GM19468 (cell line): ENCODE measurements at regions not wholly inside any gene's neighbourhood (a gene's known extent, or its start where the extent isn't known, plus 50 kb on each side); places are given as distances from the start of the nearest gene placed in this dataset.
"Not testable (repeated sequence)": the region's sequence is repeated elsewhere in the genome, so short reads cannot be mapped to it uniquely, and the experiment has no call there.

Experiments used
- ATAC-seq: cut with Tn5 transposase; IDR thresholded peaks from one replicate; pipeline ENCODE4 v1.9.1; 2021; ENCODE audit warnings: mild to moderate bottlenecking, moderate library complexity, moderate number of reproducible peaks; ENCODE audit not compliant: unreplicated experiment; ENCODE audit errors: extremely low read depth

GRCh38 chr17:77824102-77824779 is 134.3 kb upstream of the TNRC6C start:
- ATAC-seq, result no peak

- ATAC-seq, result no peak
Observed at GRCh38 chr17:77824780-77825280, 133.7 kb upstream of the TNRC6C start.

DNA sequence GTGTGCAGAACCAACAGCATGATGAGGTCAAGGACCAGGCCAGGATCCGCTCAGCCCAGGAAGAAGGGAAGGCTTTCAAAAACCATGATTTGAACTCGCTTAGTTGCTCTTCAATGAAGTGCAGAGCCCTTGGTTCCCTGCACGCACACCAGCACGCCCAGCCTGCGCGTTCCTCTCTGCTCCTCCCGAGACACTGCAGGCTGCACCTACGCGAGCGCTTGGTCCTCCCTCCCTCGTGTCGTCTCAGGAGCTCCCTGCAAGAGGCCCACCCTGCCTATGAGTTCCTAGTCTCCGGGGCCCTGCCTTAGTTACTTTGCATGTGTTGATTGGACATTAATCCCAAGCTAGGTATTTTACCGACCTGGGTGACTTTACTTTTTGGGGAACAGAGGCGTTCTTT is 132.9 kb upstream of the TNRC6C start:
- no peak for ATAC-seq

DNA sequence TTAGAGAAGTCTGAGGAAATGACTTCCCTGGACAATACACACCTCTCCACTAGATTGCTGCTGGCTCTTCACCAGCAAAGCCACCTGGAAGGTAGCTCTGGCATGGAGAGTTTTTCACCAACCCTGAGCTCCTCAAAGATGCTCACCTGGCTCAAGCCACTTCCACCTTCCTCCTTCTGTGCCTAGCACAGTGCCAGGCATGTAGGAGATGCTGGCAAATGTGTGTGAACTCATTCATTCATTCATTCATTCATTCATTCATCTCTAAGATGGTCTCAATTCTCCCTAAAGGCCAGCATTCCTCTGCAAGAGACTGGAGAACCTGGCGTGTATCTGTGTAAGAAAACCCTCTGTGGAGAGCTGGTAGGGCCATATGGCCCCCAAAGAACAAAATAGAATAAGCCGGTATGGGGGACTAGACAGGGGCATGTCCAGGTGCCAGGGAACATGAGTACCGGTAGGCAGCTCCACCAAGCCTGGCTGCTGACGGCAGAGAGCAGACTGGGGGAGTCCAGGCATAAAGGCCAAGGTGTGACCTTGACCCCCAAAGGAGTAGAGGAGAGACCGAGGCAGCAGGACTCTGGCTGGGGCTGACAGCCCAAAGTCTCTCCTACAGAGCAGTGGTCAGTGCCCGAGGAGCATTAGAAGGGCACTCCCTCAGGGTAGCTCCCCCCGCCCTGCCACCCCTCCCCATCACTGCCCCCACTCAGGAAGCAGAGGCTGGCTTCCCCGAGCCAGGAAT is 132.2 kb upstream of the TNRC6C start:
- no peak for ATAC-seq

- ATAC-seq, result no peak
Observed at GRCh38 chr17:77827039-77827438, 131.5 kb upstream of the TNRC6C start.

DNA sequence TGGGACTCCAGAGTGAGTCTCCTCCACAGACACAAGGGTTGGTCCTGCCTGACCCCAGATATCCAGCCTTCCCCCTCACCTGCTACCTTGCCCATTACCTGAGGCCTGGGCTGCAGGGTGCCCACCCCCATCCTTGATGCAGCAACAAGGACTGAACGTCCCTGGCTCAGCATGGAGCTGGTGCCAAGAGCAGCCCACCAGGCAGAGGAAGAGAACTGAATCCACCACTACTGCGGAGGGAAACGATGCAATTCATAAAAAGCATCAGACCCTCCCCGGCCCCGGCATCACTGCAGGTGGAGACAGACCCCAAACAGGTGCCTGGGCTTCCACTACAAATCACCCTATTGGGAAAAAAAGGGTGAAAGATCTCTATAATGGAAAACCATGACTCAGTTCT is 131.0 kb upstream of the TNRC6C start:
- no peak for ATAC-seq

DNA sequence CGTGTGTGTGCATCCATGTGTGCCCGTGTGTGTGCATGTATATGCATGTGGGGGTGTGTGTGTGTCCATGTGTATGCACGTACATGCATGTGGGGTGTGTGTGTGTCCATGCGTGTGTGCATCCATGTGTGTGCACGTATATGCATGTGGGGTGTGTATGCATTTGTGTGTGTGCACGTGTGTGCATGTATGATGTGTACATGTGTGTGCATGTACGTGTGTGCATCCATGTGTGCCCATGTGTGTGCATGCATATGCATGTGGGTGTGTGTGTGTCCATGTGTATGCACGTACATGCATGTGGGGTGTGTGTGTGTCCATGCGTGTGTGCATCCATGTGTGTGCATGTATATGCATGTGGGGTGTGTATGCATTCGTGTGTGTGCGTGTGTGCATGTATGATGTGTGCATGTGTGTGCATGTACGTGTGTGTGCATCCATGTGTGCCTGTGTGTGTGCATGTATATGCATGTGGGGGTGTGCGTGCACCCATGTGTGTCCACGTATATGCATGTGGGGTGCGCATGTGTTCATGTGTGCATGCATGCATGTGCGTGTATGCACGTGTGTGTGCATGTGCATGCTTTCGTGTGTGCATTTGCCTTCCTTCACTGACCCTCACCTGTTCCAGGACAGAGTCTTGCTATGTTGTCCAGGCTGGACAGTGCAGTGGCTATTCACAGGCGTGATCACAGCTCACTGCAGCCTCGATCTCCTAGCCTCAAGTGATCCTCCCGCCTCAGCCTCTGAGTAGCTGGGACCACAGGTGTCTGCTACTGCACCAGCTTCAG is 129.6 kb upstream of the TNRC6C start:
- no peak for ATAC-seq

DNA sequence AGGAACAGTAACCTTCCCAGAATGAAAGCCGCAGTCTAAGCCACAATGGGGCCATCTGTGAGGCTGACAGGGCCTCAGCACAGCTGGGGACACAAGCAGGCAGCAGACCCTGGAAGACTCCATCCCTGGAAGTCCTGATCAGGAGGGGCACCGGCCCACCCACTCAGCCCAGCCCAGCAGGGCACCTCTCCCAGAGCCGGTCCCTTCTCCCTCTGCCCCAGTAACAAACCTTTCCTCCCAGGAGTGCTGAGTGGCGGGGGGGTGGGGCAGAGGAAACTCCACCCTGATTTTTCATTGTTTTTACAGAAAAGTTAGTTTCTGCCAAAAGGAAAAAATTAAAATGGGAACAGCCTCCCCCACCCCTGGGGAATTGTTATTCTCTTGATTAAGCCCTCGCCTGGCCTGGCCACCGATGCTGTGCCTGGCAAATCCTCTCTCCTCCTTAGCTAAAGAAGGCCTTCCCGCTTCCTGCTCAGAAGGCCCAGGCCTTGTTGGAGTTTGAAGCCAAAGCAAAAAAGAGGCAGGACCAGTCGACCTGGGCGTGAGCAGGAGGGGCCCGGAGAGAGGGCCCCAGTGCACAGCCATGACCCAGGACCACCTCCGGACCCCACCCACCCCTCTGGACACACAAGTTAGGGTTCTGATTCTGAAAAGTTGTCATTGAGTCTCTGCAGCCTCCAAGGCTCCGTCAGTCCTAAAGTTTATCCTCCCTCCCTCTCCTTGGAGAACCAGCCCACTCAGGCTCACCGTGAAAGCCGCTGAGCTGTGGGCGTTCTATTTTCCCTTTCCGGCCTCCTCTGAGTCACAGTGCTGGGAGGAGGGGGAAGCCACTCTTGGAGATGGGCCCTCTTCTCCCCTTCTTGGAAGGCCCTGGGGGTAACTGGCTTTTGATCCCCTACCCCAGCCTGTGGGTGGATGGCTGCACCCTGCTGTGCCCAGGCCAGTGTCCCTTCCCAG is 128.4 kb upstream of the TNRC6C start:
- ATAC-seq, result no peak

DNA sequence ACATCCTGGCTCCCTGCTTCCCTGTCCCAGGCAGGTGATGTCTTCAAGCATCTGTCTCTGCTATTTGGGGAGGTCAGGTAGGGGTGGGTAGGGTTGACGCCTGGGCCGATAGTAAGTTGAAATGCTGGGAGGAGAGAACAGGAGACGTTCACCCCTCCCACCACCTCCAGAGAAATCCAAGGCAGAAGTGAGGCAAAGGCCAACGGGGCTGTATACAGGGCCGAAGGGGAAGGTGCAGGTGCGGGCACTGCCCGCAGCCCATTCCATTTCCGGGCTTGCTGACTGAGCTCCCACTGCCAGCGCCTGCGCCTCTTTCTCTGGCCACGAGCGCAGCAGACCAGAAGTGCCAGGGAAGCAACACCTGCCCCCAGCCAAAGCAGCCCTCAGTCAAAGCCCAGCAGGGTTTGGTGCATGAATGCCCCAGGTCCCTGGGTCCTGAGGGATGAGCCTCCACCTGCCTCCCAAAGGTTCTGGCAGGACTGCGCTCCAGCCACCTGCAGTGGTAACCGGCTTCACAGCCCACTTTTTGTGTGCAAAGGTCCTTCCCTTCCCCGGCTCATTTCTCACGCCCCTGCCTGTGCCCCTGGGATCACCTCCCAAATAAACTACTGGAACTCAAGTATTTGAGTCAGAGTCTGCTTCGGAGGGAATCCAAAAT is 127.6 kb upstream of the TNRC6C start:
- no peak for ATAC-seq

GRCh38 chr17:77831474-77832179 is 126.9 kb upstream of the TNRC6C start:
- no peak for ATAC-seq

DNA sequence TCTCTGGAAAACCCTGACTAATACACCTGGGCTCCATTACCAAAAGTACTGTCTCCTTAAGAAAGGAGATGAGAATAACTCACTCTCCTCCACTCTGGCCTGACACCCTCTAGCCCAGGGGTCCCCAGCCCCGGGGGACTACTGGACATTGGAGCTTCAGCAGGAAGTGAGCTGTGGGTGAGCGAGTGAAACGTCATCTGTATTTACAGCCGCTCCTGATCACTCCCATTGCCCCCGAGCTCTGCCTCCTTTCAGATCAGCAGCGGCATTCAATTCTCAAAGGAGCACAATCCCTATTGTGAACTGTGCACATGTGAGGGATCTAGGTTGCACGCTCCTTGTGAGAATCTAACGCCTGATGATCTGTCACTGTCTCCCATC is 126.3 kb upstream of the TNRC6C start:
- ATAC-seq, result no peak

DNA sequence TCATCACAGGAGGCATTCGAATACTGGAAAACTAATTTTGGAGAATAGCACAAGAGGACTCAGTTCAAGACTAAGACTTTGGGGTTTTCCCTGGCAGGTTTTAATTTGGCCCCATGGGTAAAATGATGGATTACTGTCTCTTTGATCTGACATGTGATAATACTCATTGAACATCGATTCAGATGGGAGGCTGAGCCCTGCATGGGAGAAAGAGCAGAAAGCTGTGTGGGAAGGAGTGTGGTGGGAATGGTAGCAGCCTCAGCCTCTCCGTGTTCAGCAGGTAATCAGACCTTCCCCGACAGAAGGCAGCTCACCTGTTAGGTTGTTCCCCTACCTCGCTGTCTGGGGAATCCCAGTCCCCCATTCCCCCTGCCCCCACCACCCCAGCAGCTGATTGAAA is 124.7 kb upstream of the TNRC6C start:
- no peak for ATAC-seq

DNA sequence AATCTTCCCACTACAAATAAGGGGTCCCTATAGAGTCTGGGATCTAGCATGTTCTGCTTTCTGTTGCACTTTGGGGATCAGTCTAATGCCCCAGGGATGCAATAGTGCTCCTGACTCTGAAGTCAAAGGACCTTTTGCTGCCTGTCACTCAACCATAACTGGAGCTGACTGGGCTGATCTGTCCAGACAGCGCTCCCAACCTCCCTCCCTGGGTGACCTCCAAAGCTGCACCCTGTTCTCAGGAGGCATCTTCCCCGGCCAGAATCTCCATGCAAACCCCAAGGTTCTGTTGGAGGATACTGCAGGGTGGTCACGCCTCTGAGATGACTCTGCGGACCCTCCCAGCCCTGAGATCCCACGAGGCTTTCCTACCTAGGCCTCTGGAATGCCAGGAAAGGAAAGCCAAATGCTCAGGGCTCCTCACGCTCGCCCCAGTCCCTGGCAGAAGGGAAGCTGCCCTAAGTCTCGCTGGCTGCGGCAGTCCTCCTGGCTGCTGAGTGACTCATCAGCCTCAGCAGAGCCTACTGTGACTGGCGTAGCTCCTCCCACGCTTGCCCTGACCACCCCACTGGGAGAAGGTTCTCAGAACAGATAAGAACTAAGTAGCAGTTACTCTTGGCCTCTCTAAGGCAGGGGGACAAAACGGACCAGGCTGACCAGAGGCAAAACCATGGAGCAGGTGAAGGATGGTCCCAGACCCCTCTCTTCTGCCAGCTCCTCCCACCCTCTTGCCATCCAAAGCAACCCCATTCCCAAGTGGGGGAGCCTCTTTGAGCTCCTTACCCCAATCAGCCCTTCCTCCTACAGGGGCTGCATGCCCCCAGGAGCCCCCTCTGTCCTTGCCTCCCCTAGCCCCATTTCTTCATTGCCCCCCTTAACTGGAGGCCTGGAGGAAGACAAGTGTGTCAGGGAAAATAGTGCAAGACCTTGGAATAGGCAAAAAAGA is 124.1 kb upstream of the TNRC6C start:
- ATAC-seq, result no peak

DNA sequence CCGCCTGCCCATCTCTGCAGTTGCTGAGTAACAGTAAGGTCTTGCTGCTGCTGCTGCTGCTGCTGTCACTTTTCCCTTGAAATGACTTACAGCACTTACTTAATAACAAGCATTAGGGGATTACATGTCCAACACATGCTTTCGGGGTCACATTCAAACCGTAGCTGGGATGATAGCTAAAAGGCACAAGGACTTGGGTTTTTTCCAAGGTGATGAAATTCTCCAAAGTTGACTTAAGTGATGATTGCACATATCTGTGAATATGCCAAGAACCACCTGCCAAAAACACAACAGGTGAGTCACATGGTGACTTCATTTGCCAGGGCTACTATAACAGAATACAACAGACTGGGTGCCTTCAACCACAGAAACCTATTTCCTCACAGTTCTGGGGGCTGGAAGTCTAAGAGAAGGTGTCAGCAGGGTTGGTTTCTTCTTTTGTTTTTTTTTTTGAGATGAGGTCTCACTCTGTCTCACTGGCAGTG is 121.9 kb upstream of the TNRC6C start:
- ATAC-seq, result no peak

GRCh38 chr17:77837072-77837471 is 121.4 kb upstream of the TNRC6C start:
- ATAC-seq, result not testable (repeated sequence)

DNA sequence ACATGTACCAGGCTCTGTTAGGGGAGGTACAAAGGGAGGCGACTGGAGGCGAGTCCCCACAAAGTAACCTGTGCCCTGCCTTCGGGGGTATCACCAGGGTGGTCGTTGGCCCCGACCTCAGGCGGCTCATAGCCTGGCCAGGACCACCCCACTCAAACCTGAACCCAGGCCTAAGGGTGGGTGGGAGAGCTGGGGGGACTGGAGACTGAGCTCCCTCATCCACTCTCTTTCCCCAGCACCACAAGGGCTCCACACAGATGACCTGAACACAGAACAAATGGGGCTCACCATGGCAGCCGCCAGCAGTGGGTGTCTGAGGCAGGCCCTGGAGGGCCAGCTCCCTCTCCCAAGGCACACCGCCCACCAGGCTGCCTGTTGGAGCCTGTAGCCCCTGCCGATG is 120.6 kb upstream of the TNRC6C start:
- no peak for ATAC-seq
